GM21717 (cell line): ENCODE measurements at regions not wholly inside any gene's neighbourhood (a gene's known extent, or its start where the extent isn't known, plus 50 kb on each side); places are given as distances from the start of the nearest gene placed in this dataset.
A peak's percentile ranks its signal among the peaks of the same experiment; 100 is the strongest.

ENCODE experiments used
- ATAC-seq: cut with Tn5 transposase; IDR thresholded peaks from one replicate; pipeline ENCODE4 v1.9.1; 2021; ENCODE audit warnings: mild to moderate bottlenecking, moderate library complexity; ENCODE audit not compliant: unreplicated experiment

DNA sequence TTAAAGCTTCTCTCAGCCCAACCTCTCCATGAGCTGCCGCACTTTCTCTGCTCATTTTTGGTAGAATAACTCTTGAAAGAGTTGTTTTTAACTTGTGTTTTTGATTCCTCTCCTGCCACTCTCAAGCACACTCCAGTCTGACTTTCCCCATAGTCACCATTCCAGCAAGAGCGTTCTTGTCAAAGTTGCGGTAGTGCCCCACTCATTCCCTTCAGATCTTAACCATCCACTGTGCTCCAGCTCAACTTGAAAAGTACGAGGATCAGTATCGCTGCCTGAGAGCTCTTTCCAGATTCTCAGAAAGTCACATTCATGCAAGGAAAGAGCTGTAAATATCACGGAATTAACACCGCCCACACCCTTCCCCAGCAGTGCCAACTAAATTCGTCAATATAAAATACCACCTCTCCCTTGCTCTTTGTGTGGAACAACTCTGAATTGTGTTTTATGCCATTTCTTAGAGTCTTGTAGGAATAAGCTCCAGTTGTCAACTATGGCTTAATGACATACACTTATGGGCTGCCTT lies 59.7 kb upstream of the IL15 start:
- no peak for ATAC-seq

DNA sequence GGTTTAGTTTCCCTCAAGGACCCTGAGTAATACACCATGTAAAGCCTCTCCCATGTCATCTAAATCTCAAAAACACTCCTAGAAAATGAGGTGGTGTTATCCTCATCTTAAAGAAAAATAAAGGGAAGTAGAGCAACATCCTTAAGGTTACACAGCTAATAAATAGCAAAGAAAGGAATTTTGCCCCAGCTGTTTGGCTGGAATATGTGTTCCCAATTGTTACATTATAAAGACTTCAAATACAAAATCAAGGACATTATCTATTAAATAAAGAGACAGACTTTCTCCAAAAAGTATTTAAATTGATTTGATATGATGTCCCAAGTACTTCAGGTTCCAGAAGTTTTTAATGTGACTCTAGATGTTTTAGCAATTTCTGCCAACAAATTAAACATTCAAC lies 57.9 kb upstream of the IL15 start:
- no peak for ATAC-seq

DNA sequence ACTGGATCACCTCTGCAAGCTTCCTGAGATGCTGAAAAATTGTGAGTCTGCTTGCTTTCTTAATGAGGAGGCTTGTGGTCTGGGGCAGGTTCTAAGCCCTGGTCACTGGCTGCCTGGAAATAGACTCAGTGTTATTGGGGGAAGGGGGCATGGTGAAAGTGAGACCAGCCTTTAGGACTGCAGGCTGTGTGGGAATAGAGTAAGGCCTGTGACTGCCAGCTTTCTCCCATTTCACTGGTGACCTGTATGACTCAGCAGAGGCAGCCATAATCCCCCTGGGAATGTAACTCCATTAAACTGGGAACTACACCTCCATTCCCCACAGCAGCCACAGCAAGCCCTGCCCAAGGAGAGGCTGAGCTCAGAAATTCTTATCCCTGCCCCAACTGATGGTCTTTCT lies 55.9 kb upstream of the IL15 start:
- peak; percentile 50 for ATAC-seq
